ENCODE measurements at regions not wholly inside any gene's neighbourhood (a gene's known extent, or its start where the extent isn't known, plus 50 kb on each side); places are given as distances from the start of the nearest gene placed in this dataset.
"Not testable (repeated sequence)": the region's sequence is repeated elsewhere in the genome, so short reads cannot be mapped to it uniquely, and the experiment has no call there.

DNA sequence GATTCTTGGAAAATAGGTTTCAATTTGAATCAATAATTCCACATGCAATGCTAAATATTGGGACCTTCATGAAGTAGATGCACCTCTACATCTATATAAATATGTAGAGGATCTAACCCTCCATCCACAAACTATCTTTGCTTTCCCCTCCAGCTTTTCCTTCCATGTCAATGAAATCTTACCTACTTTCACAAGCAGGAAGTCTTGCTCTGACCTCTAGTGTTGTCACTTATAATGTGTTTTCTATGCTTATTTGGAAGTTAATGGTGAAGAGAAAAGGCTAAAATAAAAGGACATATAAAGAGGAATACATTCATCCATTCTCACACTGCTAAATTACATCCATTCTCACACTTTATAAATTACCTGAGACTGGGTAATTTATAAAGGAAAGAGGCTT is 472.7 kb upstream of the DIAPH2 start:
- DNase-seq (ENCODE audit: low spot score) = no peak

DNA sequence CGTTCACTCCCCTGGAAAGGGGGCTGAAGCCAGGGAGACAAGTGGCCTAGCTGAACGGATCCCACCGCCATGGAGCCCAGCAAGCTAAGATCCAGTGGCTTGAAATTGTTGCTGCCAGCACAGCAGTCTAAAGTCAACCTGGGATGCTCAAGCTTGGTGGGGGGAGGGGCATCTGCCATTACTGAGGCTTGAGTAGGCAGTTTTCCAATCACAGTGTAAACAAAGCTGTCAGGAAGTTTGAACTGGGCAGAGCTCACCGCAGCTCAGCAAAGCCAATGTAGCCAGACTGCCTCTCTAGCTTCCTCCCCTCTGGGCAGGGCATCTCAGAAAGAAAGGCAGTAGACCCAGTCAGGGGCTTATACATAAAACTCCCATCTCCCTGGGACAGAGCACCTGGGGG is 470.0 kb upstream of the DIAPH2 start:
- DNase-seq (ENCODE audit: low spot score) = not testable (repeated sequence)

- no peak for DNase-seq (ENCODE audit: low spot score)
These were observed 460.4 kb upstream of the DIAPH2 start for GRCh38 chrX:96224279-96224678.

- DNase-seq (ENCODE audit: low spot score) = no peak
These were observed 439.7 kb upstream of the DIAPH2 start for GRCh38 chrX:96244955-96245354.

DNA sequence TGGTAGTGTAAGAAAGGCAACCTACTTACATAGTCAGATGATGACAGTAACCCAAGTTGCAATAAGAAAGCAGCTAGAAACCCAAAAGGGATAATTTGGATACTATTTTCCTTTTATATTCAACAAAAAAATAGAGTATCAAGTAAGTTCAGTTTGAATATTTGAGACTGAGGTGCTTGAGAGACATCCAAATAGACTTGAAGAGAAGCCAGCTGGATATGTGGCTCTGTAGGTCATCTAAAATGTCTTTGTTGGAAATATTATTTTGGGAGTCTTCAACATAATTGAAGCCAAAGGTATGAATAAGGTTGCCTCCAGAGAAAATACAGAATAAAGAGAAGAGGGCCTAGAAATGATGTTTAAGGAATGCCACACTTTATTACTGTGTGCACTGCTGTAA is 438.2 kb upstream of the DIAPH2 start:
- no peak for DNase-seq (ENCODE audit: low spot score)
